T-helper 17 cell (primary cell): ENCODE measurements at regions not wholly inside any gene's neighbourhood (a gene's known extent, or its start where the extent isn't known, plus 50 kb on each side); places are given as distances from the start of the nearest gene placed in this dataset.

ENCODE experiments used
- ATAC-seq: fragments of 150-1000 bp; cut with Tn5 transposase; 2 replicates; pipeline ENCODE4 v1.10.0; 2021; ENCODE audit warnings: mild to moderate bottlenecking, moderate library complexity
- DNase-seq, 3 donors: peaks; one replicate each; pipeline versions ENCODE4 v3.0.0 to v3.0.0-alpha.2; 2020 to 2021
- H3K9me3 ChIP-seq: one replicate; pipeline ENCODE4 v1.7.0; 2013; ENCODE audit warnings: low read length, mild to moderate bottlenecking; ENCODE audit not compliant: control insufficient read depth, poor library complexity, severe bottlenecking
- H3K27ac Mint-ChIP-seq: one replicate; pipeline ENCODE4 v1.8.0; 2022; ENCODE audit warnings: mild to moderate bottlenecking, moderate library complexity, mixed read lengths
- H3K27me3 Mint-ChIP-seq: one replicate; pipeline ENCODE4 v1.8.0; 2022; ENCODE audit warnings: mixed read lengths
- H3K36me3 Mint-ChIP-seq: one replicate; pipeline ENCODE4 v1.8.0; 2022; ENCODE audit warnings: low read depth, mixed read lengths
- H3K4me1 Mint-ChIP-seq: one replicate; pipeline ENCODE4 v1.8.0; 2022; ENCODE audit warnings: mild to moderate bottlenecking, mixed read lengths
- H3K4me3 Mint-ChIP-seq: one replicate; pipeline ENCODE4 v1.8.0; 2022; ENCODE audit warnings: mild to moderate bottlenecking, moderate library complexity, mixed read lengths

DNA sequence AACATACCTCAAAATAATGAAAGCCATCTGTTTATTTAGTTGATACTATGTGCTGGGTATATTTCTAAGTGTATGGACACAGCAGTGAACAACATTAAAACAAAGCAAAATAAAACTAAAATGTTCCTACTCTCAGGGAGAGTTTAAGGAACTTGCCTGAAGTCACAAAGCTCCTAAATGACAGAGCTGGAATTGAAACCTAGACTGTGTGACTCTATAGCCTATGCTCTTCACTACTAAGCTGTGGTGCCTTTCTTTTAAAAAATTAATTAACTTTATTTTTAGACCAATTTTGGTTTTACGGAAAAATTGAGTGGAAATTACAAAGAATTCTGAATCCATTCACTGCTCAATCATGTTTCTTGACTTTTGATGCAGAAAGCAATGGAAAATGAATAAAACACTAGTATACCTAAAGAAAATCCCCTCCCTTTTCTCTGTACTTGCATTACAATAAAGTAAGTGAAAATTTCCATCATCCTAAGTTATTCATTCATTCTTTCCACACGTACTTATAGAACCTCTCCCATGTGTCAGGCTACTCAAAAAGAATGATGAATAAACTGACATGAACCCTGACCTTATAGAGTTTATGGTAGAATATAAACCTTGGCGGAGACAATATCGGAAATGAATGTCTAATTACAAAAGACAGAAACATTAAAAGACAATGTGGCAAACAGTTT is 189.8 kb upstream of the RBMS3 start:
- Mint-ChIP-seq H3K36me3 (no peaks in the 10 kb centered on the region), H3K27me3 (no peaks in the 10 kb centered on the region), H3K4me3 (no peak overlapping the region), H3K27ac (no peak overlapping the region), H3K4me1 (no peaks in the 10 kb centered on the region)
- ATAC-seq (no peak), DNase-seq (no peak)
- H3K9me3 ChIP-seq = no peaks in the 10 kb centered on the region

DNA sequence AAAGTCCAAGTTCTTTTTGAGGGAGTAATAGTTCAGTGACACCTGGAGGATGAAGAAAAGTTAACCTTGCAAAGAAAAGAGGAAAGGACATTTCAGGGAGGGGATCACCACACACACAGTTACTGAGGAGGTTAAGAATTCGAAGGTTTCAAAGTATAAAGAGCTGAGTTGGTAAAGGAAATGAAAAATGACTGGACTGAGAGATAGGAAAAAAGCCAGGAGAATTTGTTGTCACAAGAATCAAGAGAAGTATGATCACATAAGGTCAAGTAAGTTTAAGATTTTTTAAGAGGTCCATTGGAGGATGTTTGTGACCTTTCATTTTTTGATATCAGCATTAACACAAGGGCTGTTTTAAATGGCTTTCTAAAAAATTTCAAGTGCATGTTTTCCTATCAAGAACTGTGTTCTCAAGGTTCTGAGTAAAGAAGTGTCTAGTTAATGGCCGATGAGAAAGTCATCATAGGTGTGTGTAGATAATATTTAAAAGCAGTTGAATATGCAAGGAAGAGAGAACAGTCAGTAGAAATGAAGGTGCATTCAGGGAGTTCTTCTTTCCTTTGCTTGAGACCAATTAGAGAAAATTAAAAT is 189.2 kb upstream of the RBMS3 start:
- ATAC-seq = no peak
- Mint-ChIP-seq H3K36me3 (no peaks in the 10 kb centered on the region), H3K27me3 (no peaks in the 10 kb centered on the region), H3K4me1 (no peaks in the 10 kb centered on the region), H3K27ac (no peak overlapping the region), H3K4me3 (no peak overlapping the region)
- DNase-seq = no peak
- no peaks in the 10 kb centered on the region for H3K9me3 ChIP-seq

DNA sequence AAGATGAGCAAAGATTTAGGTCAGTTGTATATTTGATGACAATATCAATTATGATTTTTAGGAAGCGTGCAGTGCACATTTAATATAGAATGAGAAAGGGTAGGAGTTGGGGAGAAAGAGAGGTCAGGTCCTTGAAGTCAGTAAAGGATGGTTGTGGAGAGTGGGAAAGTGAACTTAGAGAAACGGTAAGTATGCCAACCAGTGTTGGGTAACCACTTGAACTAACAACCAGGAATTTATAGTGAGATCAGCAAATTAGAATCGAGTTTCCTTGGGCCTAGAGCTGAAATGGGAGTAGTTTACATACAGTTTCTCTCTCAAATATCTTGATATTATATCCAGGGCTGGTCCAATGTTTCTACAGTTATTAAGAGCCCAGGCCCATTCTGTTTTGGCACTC is 188.5 kb upstream of the RBMS3 start:
- no peaks in the 10 kb centered on the region for H3K4me1 Mint-ChIP-seq
- no peaks in the 10 kb centered on the region for H3K36me3 Mint-ChIP-seq
- no peaks in the 10 kb centered on the region for H3K9me3 ChIP-seq
- no peak for ATAC-seq
- no peak for DNase-seq
- H3K4me3 Mint-ChIP-seq = no peak overlapping the region
- no peaks in the 10 kb centered on the region for H3K27me3 Mint-ChIP-seq
- no peak overlapping the region for H3K27ac Mint-ChIP-seq

DNA sequence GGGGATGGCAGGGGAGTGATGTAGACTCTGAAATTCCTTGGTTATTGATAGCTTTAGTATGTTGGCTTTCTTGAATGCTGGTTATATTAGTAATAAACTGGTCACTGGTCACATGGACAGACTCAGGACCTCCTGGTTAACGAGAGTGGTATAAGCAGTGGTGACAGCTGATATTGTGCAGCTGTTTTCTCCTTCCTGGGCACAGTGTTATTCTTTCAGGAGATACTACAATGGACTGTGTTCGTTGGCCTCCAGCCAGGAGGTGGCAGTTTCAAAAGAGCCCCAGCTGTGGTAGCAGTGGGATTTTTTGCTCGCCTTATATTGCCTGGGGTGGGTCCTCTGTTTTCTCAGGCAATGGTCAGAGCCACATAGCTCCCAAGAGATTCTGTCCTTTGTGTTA is 181.6 kb upstream of the RBMS3 start:
- Mint-ChIP-seq H3K27me3 (no peaks in the 10 kb centered on the region), H3K4me1 (no peaks in the 10 kb centered on the region), H3K4me3 (no peak overlapping the region), H3K36me3 (no peaks in the 10 kb centered on the region), H3K27ac (no peak overlapping the region)
- no peaks in the 10 kb centered on the region for H3K9me3 ChIP-seq
- DNase-seq = no peak
- no peak for ATAC-seq

DNA sequence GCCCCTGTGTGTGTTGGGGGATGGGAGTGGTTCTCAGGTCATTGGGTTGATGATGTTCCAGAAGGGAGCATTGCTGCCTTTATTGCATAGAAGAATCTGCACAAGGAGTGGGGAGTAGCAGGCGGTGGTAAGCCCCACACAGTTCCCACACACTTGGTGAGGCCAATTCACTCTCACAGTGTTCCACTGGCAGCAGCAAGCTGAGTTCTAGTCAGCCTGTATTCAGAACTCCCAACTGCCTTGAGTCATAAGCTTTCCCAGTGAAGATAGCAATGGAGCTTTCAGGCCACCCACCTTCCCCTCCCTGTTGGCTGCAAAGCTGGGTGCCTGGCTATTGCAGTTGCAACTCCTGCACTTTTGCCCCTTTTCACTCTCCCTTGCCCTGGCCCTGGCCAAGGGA is 181.1 kb upstream of the RBMS3 start:
- H3K27me3 Mint-ChIP-seq = no peaks in the 10 kb centered on the region
- ATAC-seq = no peak
- no peaks in the 10 kb centered on the region for H3K4me1 Mint-ChIP-seq
- H3K36me3 Mint-ChIP-seq = no peaks in the 10 kb centered on the region
- no peak overlapping the region for H3K4me3 Mint-ChIP-seq
- H3K9me3 ChIP-seq = no peaks in the 10 kb centered on the region
- H3K27ac Mint-ChIP-seq = no peak overlapping the region
- DNase-seq = no peak

DNA sequence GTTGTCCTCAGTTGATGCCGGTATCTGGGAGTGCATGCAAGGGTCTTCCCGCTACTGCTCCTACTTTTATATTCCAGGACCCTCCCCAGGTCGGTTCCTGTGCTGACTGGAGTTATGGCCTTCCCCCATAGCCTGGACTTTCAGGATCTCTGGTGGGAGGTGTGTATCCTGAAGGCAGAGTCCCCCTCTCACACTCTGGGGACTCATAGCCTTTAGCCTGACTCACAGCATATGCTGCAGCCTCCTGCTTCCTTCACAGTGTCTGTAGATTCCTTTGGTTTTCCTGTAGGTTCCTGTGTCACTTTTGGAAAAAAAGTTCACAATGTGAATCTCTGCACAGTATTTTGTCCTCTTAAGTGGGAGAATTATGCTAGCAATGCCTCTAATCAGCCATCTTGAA is 180.6 kb upstream of the RBMS3 start:
- Mint-ChIP-seq H3K4me3 (no peak overlapping the region), H3K36me3 (no peaks in the 10 kb centered on the region), H3K27me3 (no peaks in the 10 kb centered on the region), H3K27ac (no peak overlapping the region), H3K4me1 (no peaks in the 10 kb centered on the region)
- DNase-seq (no peak), ATAC-seq (no peak)
- H3K9me3 ChIP-seq = no peaks in the 10 kb centered on the region

DNA sequence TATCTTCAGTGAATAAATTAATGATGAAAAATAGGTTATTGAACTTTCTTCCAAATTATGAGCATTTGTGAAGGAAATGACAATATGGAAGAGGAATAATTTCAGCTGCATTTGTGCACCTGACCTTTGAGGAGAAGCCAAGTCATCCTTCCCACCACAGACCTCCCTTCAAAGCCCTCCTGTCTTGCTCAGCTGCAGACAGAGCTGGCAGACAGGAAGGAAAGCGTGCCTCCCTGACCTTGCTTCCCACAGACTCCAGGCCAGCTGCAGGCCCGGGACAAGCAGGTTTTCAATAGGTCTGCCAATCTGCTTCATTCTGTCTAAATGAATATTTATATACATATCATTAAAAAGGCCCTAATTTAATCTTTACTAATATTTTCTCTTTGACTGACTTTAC is 152.9 kb upstream of the RBMS3 start:
- Mint-ChIP-seq H3K27ac (no peak overlapping the region), H3K4me1 (no peaks in the 10 kb centered on the region), H3K4me3 (no peak overlapping the region), H3K36me3 (no peaks in the 10 kb centered on the region), H3K27me3 (no peaks in the 10 kb centered on the region)
- no peaks in the 10 kb centered on the region for H3K9me3 ChIP-seq
- no peak for DNase-seq
- ATAC-seq = no peak

DNA sequence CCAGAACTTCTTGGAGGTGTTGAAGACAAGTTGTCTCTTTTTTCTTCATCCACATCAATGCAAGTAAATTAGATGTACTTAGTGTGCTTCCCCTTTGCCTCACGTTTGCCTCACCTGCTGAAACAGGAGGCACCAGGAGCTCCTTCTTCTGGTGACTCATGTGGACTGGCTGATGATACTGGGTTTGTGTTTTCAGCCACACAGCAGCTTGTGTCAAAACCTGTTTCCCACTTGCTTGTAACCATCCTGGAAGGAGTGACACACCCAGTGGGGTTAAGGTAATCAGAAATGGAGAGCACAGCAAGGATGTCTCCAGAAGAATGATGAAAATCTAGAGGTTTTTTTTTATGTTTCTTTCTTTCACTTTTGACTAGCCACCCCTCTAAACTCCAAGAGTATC is 143.3 kb upstream of the RBMS3 start:
- Mint-ChIP-seq H3K27me3 (no peaks in the 10 kb centered on the region), H3K27ac (no peak overlapping the region), H3K36me3 (no peaks in the 10 kb centered on the region), H3K4me3 (no peak overlapping the region), H3K4me1 (peaks cover 3% of the 10 kb centered on the region)
- DNase-seq (no peak), ATAC-seq (no peak)
- no peaks in the 10 kb centered on the region for H3K9me3 ChIP-seq

DNA sequence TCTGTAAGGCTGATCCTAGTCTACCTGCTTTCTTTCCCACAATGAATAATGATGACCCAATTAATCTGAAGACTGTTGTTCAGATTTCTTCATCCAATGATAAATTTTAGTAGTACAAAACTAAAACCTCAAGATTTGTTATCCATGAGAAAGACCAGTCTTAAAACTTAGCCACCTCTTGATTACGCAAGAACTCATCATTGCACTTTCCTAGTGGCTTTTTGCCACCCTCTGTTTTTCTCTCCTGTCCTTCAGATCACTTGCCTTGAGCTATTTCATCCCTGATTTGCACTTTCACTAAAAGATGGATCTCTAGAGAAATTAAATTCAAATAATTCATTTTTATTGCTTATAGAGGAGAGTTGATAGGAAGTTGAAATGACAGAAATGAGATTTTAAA is 142.7 kb upstream of the RBMS3 start:
- peaks cover 3% of the 10 kb centered on the region for H3K4me1 Mint-ChIP-seq

DNA sequence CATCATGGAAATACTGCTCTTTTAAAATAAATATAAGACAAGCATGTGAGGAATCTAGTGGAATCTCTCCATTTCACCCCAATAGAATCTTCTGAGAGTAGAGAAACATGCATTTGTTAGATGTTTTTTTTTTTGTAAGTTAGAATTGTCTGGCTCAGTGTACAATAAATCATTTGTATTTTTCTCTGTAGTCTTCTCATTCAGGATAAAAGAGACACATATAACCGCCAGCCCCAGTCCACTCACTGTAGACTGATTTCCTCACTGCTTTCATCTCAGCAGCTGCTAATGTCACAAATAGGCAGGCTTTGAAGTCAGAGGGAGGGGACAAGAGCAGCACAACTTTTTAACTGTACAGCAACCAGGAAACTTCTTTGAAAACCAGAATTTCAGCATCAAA is 140.2 kb upstream of the RBMS3 start:
- Mint-ChIP-seq H3K36me3 (no peaks in the 10 kb centered on the region), H3K27me3 (no peaks in the 10 kb centered on the region), H3K4me3 (no peak overlapping the region), H3K4me1 (peaks cover 3% of the 10 kb centered on the region), H3K27ac (no peak overlapping the region)
- no peak for DNase-seq
- no peaks in the 10 kb centered on the region for H3K9me3 ChIP-seq
- ATAC-seq = no peak

More for the DNA sequence above, 142.7 kb upstream of the RBMS3 start:
- no peak overlapping the region for H3K27ac Mint-ChIP-seq
- DNase-seq (no peak), ATAC-seq (no peak)
- no peaks in the 10 kb centered on the region for H3K36me3 Mint-ChIP-seq
- no peaks in the 10 kb centered on the region for H3K9me3 ChIP-seq
- no peaks in the 10 kb centered on the region for H3K27me3 Mint-ChIP-seq
- H3K4me3 Mint-ChIP-seq = no peak overlapping the region

DNA sequence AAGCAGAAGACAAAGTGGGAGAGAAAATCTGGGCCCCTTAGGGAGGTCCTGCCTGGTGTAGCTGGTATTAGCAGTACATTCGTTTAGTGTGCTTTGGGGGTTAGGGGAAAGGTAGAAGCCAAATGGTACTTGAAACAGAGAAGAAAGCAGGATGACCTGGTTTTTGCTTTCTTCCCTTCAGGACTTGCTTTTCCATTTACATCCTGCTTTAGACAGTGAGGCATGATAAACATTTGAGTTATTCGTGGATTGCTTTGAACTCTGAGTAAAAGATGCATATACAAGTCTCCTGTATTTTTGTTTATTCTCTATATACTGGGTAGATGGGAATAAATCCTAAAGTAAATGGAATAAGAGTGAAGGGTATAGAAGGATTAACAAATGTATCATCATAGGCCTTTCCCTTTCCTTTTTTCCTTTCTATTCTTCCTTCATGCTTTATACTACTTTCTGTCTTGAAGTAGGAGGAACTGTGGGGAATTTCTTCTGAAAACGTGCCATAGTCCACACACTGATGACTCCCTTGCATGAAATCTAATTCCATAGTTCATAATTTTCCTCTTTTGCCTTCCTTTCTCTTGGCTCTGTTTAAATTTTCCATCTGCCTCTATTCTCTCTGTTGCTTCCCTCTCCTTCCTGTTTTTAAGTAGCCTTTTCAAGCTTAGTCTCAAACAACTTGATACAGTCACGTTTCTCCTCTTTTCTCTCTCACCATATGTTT is 139.5 kb upstream of the RBMS3 start:
- Mint-ChIP-seq H3K27me3 (no peaks in the 10 kb centered on the region), H3K4me3 (no peak overlapping the region), H3K36me3 (no peaks in the 10 kb centered on the region), H3K4me1 (peaks cover 3% of the 10 kb centered on the region), H3K27ac (no peak overlapping the region)
- DNase-seq (no peak), ATAC-seq (no peak)
- no peaks in the 10 kb centered on the region for H3K9me3 ChIP-seq

DNA sequence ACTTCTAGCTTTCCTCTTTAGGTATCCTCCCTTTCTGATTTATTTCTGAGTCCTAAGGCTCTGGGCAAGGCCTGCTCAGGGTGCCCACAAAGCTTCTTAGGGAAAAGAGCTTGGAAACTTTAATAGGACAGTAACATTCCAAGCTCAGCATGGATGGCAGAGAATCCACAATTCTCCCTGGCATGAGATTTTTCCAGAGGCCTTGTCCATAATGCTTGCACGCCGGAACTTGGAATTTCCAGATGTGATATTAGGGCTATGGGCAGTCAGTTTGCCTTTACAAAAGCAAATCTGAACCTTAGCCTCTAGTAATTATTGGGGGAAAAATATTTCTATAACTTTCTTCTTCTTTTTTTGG is 139.0 kb upstream of the RBMS3 start:
- Mint-ChIP-seq H3K27ac (no peak overlapping the region), H3K4me1 (peaks cover 3% of the 10 kb centered on the region), H3K27me3 (no peaks in the 10 kb centered on the region), H3K4me3 (no peak overlapping the region), H3K36me3 (no peaks in the 10 kb centered on the region)
- DNase-seq (no peak), ATAC-seq (no peak)
- no peaks in the 10 kb centered on the region for H3K9me3 ChIP-seq

DNA sequence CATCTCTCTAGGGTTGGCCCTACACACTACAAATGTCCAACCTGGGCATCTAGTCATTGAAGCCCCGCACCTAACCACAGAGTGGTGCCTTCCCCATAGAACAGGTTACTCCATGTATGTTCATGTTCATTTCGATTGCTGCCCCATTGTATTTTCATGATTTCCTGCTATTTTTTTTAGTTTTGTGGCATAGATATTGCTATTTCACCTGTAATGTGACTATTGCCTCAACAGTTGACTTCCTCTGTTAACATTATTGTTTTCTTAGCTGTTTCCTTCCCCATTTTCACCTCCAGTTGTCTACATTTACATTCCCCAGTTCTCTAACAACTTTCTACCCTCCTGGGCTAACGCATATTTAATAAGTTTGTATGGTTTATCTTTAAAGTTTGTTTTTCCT is 137.7 kb upstream of the RBMS3 start:
- ATAC-seq = no peak
- no peak for DNase-seq
- H3K4me3 Mint-ChIP-seq = no peak overlapping the region
- H3K9me3 ChIP-seq = no peaks in the 10 kb centered on the region
- H3K27me3 Mint-ChIP-seq = no peaks in the 10 kb centered on the region
- H3K36me3 Mint-ChIP-seq = no peaks in the 10 kb centered on the region
- no peak overlapping the region for H3K27ac Mint-ChIP-seq
- H3K4me1 Mint-ChIP-seq = peaks cover 3% of the 10 kb centered on the region

DNA sequence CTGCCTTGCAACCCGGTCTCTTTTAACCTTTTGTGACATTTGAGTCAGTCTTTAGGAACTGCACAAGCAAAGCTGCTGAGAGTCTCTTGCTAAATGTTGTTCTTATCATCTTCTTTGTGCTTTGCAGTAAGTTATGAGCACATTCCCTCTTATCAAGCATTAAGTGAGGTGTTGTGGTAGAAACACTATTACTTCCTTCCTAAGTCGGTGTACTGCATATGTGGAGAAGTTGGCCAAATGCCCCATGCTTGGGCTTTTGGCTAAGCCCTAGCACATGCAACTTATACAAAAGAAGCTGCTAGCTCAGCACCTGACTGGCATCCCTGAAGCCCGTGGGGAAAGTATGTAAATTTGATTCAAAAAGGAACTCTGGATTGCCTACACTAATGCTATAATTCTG is 136.5 kb upstream of the RBMS3 start:
- H3K4me3 Mint-ChIP-seq = no peak overlapping the region
- ATAC-seq (no peak), DNase-seq (no peak)
- no peaks in the 10 kb centered on the region for H3K36me3 Mint-ChIP-seq
- H3K9me3 ChIP-seq = no peaks in the 10 kb centered on the region
- H3K27me3 Mint-ChIP-seq = no peaks in the 10 kb centered on the region
- H3K27ac Mint-ChIP-seq = no peak overlapping the region
- H3K4me1 Mint-ChIP-seq = peaks cover 3% of the 10 kb centered on the region
